ENCODE measurements at regions not wholly inside any gene's neighbourhood (a gene's known extent, or its start where the extent isn't known, plus 50 kb on each side); places are given as distances from the start of the nearest gene placed in this dataset.

GRCh38 chrY:8495243-8495642, 842.0 kb upstream of the TSPY4 start:
- no peaks in the 10 kb centered on the region for H3K27me3 ChIP-seq (ENCODE audit: control insufficient read depth, insufficient read depth, low read length)
- no peak overlapping the region for H3K27ac ChIP-seq (ENCODE audit: insufficient read depth, low read length)
- H3K9ac ChIP-seq (ENCODE audit: insufficient read depth, low read length) = no peak overlapping the region
- no peak overlapping the region for H2AFZ ChIP-seq (ENCODE audit: low read length)
- no peaks in the 10 kb centered on the region for H3K4me1 ChIP-seq (ENCODE audit: control insufficient read depth, extremely low read depth, insufficient read depth, low read length)
- no peak overlapping the region for H3K4me3 ChIP-seq (replicated peaks in 1 of 4; ENCODE audit: control extremely low read depth in 1 of 4, insufficient read depth in 1 of 4, low read depth in 3 of 4, low read length in 4 of 4)
- no peak overlapping the region for H3K4me2 ChIP-seq (ENCODE audit: extremely low read depth, insufficient read depth, low read length)
- no peaks in the 10 kb centered on the region for H3K36me3 ChIP-seq (ENCODE audit: control insufficient read depth, insufficient read depth, low read length)
- H3K9me3 ChIP-seq (ENCODE audit: control insufficient read depth, insufficient read depth, low read depth, low read length) = no peaks in the 10 kb centered on the region
- TF ChIP-seq CTCF (conservative IDR thresholded peaks at IDR 0.05 in 1 of 2, IDR thresholded peaks at IDR 0.05 in 1 of 2; ENCODE audit: low read depth in 1 of 2, low read length in 2 of 2) (no peak), EZH2 (IDR thresholded peaks at IDR 0.05; ENCODE audit: low read length, missing control alignments) (no peak)
- no peaks in the 10 kb centered on the region for H4K20me1 ChIP-seq (ENCODE audit: control insufficient read depth, extremely low read depth, insufficient read depth, low read length)
- DNase-seq (ENCODE audit: low read depth in 2 of 2) = no peak
- H3K79me2 ChIP-seq (ENCODE audit: control insufficient read depth, insufficient read depth, low read length) = no peaks in the 10 kb centered on the region

GRCh38 chrY:8500888-8501287, 836.4 kb upstream of the TSPY4 start:
- DNase-seq (ENCODE audit: low read depth in 2 of 2) = no peak
- H2AFZ ChIP-seq (ENCODE audit: low read length) = no peak overlapping the region
- no peaks in the 10 kb centered on the region for H3K9me3 ChIP-seq (ENCODE audit: control insufficient read depth, insufficient read depth, low read depth, low read length)
- H3K4me1 ChIP-seq (ENCODE audit: control insufficient read depth, extremely low read depth, insufficient read depth, low read length) = no peaks in the 10 kb centered on the region
- no peak overlapping the region for H3K4me2 ChIP-seq (ENCODE audit: extremely low read depth, insufficient read depth, low read length)
- no peaks in the 10 kb centered on the region for H4K20me1 ChIP-seq (ENCODE audit: control insufficient read depth, extremely low read depth, insufficient read depth, low read length)
- H3K27me3 ChIP-seq (ENCODE audit: control insufficient read depth, insufficient read depth, low read length) = no peaks in the 10 kb centered on the region
- no peak overlapping the region for H3K9ac ChIP-seq (ENCODE audit: insufficient read depth, low read length)
- no peak overlapping the region for H3K4me3 ChIP-seq (replicated peaks in 1 of 4; ENCODE audit: control extremely low read depth in 1 of 4, insufficient read depth in 1 of 4, low read depth in 3 of 4, low read length in 4 of 4)
- no peaks in the 10 kb centered on the region for H3K36me3 ChIP-seq (ENCODE audit: control insufficient read depth, insufficient read depth, low read length)
- no peak for TF ChIP-seq CTCF (conservative IDR thresholded peaks at IDR 0.05 in 1 of 2, IDR thresholded peaks at IDR 0.05 in 1 of 2; ENCODE audit: low read depth in 1 of 2, low read length in 2 of 2)
- no peak for TF ChIP-seq EZH2 (IDR thresholded peaks at IDR 0.05; ENCODE audit: low read length, missing control alignments)
- H3K79me2 ChIP-seq (ENCODE audit: control insufficient read depth, insufficient read depth, low read length) = no peaks in the 10 kb centered on the region
- H3K27ac ChIP-seq (ENCODE audit: insufficient read depth, low read length) = no peak overlapping the region

GRCh38 chrY:8533468-8533867, 803.8 kb upstream of the TSPY4 start:
- H2AFZ ChIP-seq (ENCODE audit: low read length) = no peak overlapping the region
- H3K4me1 ChIP-seq (ENCODE audit: control insufficient read depth, extremely low read depth, insufficient read depth, low read length) = no peaks in the 10 kb centered on the region
- H3K79me2 ChIP-seq (ENCODE audit: control insufficient read depth, insufficient read depth, low read length) = no peaks in the 10 kb centered on the region
- no peaks in the 10 kb centered on the region for H3K9me3 ChIP-seq (ENCODE audit: control insufficient read depth, insufficient read depth, low read depth, low read length)
- no peak overlapping the region for H3K27ac ChIP-seq (ENCODE audit: insufficient read depth, low read length)
- no peak for DNase-seq (ENCODE audit: low read depth in 2 of 2)
- H4K20me1 ChIP-seq (ENCODE audit: control insufficient read depth, extremely low read depth, insufficient read depth, low read length) = no peaks in the 10 kb centered on the region
- no peaks in the 10 kb centered on the region for H3K36me3 ChIP-seq (ENCODE audit: control insufficient read depth, insufficient read depth, low read length)
- no peak overlapping the region for H3K4me3 ChIP-seq (replicated peaks in 1 of 4; ENCODE audit: control extremely low read depth in 1 of 4, insufficient read depth in 1 of 4, low read depth in 3 of 4, low read length in 4 of 4)
- H3K9ac ChIP-seq (ENCODE audit: insufficient read depth, low read length) = no peak overlapping the region
- H3K4me2 ChIP-seq (ENCODE audit: extremely low read depth, insufficient read depth, low read length) = no peak overlapping the region
- no peaks in the 10 kb centered on the region for H3K27me3 ChIP-seq (ENCODE audit: control insufficient read depth, insufficient read depth, low read length)
- TF ChIP-seq EZH2 (IDR thresholded peaks at IDR 0.05; ENCODE audit: low read length, missing control alignments) (no peak), CTCF (conservative IDR thresholded peaks at IDR 0.05 in 1 of 2, IDR thresholded peaks at IDR 0.05 in 1 of 2; ENCODE audit: low read depth in 1 of 2, low read length in 2 of 2) (no peak)
